ENCODE measurements at regions not wholly inside any gene's neighbourhood (a gene's known extent, or its start where the extent isn't known, plus 50 kb on each side); places are given as distances from the start of the nearest gene placed in this dataset.

GRCh38 chr9:92196909-92197308 is 81.7 kb upstream of the SPTLC1 start:
- TF ChIP-seq, protein P1, sequence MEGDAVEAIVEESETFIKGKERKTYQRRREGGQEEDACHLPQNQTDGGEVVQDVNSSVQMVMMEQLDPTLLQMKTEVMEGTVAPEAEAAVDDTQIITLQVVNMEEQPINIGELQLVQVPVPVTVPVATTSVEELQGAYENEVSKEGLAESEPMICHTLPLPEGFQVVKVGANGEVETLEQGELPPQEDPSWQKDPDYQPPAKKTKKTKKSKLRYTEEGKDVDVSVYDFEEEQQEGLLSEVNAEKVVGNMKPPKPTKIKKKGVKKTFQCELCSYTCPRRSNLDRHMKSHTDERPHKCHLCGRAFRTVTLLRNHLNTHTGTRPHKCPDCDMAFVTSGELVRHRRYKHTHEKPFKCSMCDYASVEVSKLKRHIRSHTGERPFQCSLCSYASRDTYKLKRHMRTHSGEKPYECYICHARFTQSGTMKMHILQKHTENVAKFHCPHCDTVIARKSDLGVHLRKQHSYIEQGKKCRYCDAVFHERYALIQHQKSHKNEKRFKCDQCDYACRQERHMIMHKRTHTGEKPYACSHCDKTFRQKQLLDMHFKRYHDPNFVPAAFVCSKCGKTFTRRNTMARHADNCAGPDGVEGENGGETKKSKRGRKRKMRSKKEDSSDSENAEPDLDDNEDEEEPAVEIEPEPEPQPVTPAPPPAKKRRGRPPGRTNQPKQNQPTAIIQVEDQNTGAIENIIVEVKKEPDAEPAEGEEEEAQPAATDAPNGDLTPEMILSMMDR (IDR thresholded peaks at IDR 0.05; ENCODE audit: low read depth, low read length, poor library complexity, severe bottlenecking): no peak
- no peak for TF ChIP-seq EZH2phosphoT487 (IDR thresholded peaks at IDR 0.05; ENCODE audit: borderline replicate concordance, low read length)

Data from DOHH2 (cell line).